ENCODE measurements at regions not wholly inside any gene's neighbourhood (a gene's known extent, or its start where the extent isn't known, plus 50 kb on each side); places are given as distances from the start of the nearest gene placed in this dataset.

- H3K4me1 ChIP-seq, result no peaks in the 10 kb centered on the region
- H3K27me3 ChIP-seq (replicated peaks in 1 of 7), result no peaks in the 10 kb centered on the region
- intact Hi-C loops (cut with DNase I; ENCODE audit: low total_unique reads), result no loop called here
- no peak overlapping the region for H3K4me3 ChIP-seq
- no peak for DNase-seq
- H3K9me3 ChIP-seq, result peaks cover 0 to 6% (median 0%) of the 10 kb centered on the region in 8 donors
- TF ChIP-seq CTCF (IDR thresholded peaks at IDR 0.05 in 8 of 11, conservative IDR thresholded peaks at IDR 0.05 in 3 of 11), result no peak
- no peak for TF ChIP-seq POLR2AphosphoS5 (IDR thresholded peaks at IDR 0.05)
- TF ChIP-seq POLR2A (IDR thresholded peaks at IDR 0.05), result no peak
- no peak overlapping the region for H3K27ac ChIP-seq
- no peaks in the 10 kb centered on the region for H3K36me3 ChIP-seq
- WGBS, 5 donors, result 74 to 93% (median 83%) methylated on average over 2 of the region's 2 CpGs
Measured at GRCh38 chr2:163808406-163808805, 72.6 kb upstream of the FIGN start.

- Histone ChIP-seq H3K27ac (no peak overlapping the region), H3K36me3 (no peaks in the 10 kb centered on the region), H3K4me3 (no peak overlapping the region), H3K4me1 (no peaks in the 10 kb centered on the region), H3K9me3 (no peaks in the 10 kb centered on the region), H3K27me3 (replicated peaks in 1 of 7) (no peaks in the 10 kb centered on the region)
- 75 to 87% (median 86%) methylated on average over 3 of the region's 3 CpGs for WGBS, 5 donors
- TF ChIP-seq CTCF (IDR thresholded peaks at IDR 0.05 in 8 of 11, conservative IDR thresholded peaks at IDR 0.05 in 3 of 11) (no peak), POLR2AphosphoS5 (IDR thresholded peaks at IDR 0.05) (no peak), POLR2A (IDR thresholded peaks at IDR 0.05) (no peak)
- DNase-seq, result no peak
- intact Hi-C loops (cut with DNase I; ENCODE audit: low total_unique reads), result no loop called here
Measured at GRCh38 chr2:163802284-163802683, 66.5 kb upstream of the FIGN start.

- intact Hi-C loops (cut with DNase I; ENCODE audit: low total_unique reads), result no loop called here
- H3K4me3 ChIP-seq, result no peak overlapping the region
- H3K27ac ChIP-seq, result no peak overlapping the region
- H3K36me3 ChIP-seq, result no peaks in the 10 kb centered on the region
- no peaks in the 10 kb centered on the region for H3K27me3 ChIP-seq (replicated peaks in 1 of 7)
- no peak for DNase-seq
- no peaks in the 10 kb centered on the region for H3K9me3 ChIP-seq
- 79 to 95% (median 89%) methylated on average over 2 of the region's 2 CpGs for WGBS, 5 donors
- H3K4me1 ChIP-seq, result no peaks in the 10 kb centered on the region
- no peak for TF ChIP-seq CTCF (IDR thresholded peaks at IDR 0.05 in 8 of 11, conservative IDR thresholded peaks at IDR 0.05 in 3 of 11)
- no peak for TF ChIP-seq POLR2AphosphoS5 (IDR thresholded peaks at IDR 0.05)
- no peak for TF ChIP-seq POLR2A (IDR thresholded peaks at IDR 0.05)
Measured at GRCh38 chr2:163801486-163801885, 65.7 kb upstream of the FIGN start.

GRCh38 chr2:163800951-163801381 is 65.2 kb upstream of the FIGN start:
- H3K4me3 ChIP-seq, result no peak overlapping the region
- no peak overlapping the region for H3K27ac ChIP-seq
- TF ChIP-seq CTCF (IDR thresholded peaks at IDR 0.05 in 8 of 11, conservative IDR thresholded peaks at IDR 0.05 in 3 of 11) (no peak), POLR2A (IDR thresholded peaks at IDR 0.05) (no peak), POLR2AphosphoS5 (IDR thresholded peaks at IDR 0.05) (no peak)
- no peak for DNase-seq
- H3K36me3 ChIP-seq, result no peaks in the 10 kb centered on the region
- no peaks in the 10 kb centered on the region for H3K9me3 ChIP-seq
- intact Hi-C loops (cut with DNase I; ENCODE audit: low total_unique reads), result no loop called here
- H3K4me1 ChIP-seq, result no peaks in the 10 kb centered on the region
- no peaks in the 10 kb centered on the region for H3K27me3 ChIP-seq (replicated peaks in 1 of 7)
- WGBS, 5 donors, result 20 to 47% (median 36%) methylated on average over 3 of the region's 3 CpGs

Measured in spleen (tissue), 11 donors.